ENCODE measurements at regions not wholly inside any gene's neighbourhood (a gene's known extent, or its start where the extent isn't known, plus 50 kb on each side); places are given as distances from the start of the nearest gene placed in this dataset.

GRCh38 chr18:57281519-57281918 is 70.8 kb upstream of the ST8SIA3 start:
- TF ChIP-seq CTCF (IDR thresholded peaks at IDR 0.05): no peak
- no peak for TF ChIP-seq POLR2A (IDR thresholded peaks at IDR 0.05)
